NCI-H1105 (cell line): ENCODE measurements at regions not wholly inside any gene's neighbourhood (a gene's known extent, or its start where the extent isn't known, plus 50 kb on each side); places are given as distances from the start of the nearest gene placed in this dataset.
"Not testable (repeated sequence)": the region's sequence is repeated elsewhere in the genome, so short reads cannot be mapped to it uniquely, and the experiment has no call there.

Experiments
- DNase-seq: peaks from one replicate; lab custom pipeline; 2025; lab: John Stamatoyannopoulos, UW

DNA sequence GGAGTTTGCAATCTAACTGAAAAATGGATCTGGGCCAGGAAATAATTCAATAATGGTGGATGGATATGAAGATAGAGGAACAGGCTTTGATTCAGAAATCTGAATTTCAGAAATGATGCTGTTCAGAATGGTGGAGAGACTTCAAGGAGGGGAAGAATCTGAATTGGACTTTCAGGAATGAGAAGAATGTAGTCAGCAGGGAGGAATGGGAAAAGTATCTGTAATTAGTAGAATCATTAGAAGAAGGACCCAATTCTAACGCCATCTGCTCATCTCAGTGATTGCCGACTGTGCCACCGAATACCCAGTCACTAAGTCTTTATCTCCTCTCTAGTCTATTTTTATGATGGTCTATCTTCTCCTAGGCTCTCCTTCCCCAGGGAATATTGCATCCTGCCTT lies 363.2 kb downstream of the GALC start:
- DNase-seq: no peak

DNA sequence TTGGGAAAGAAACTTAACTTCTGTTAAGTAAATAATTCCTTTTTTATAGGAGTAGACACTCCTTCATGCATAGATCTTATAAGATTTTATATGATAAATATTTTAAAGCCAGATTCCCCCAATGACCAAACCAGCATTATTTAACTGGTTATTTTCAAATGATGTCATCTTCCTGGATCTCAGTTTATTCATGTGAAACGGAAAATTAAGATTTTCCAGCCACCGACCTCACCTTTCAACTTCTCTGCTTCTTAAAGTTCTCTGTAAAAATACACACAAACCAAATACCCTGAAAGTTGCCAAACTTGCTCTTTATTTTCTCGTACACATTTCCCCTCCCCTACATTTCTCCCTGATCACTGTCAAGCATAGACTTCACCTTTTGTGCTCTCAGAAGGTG lies 364.2 kb downstream of the GALC start:
- no peak for DNase-seq

DNA sequence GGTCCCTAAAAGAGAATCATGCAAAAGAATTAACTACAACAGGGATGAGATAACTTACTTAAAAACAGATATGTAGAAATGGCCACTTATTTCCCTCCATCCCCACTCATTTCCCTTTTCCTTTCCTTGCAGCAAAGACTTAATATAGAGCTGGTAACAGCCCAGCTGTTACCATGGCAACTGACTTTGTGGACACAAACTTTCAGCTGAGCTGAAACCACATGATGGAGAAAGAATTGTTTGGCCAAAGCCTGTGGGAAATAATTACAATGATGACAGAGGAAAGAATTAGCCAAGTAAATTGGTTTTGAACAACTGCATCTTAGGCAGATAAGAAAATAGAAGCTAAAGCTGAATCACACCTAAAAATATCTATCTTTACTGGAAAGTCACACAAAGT lies 364.9 kb downstream of the GALC start:
- peak; percentile 40 for DNase-seq

DNA sequence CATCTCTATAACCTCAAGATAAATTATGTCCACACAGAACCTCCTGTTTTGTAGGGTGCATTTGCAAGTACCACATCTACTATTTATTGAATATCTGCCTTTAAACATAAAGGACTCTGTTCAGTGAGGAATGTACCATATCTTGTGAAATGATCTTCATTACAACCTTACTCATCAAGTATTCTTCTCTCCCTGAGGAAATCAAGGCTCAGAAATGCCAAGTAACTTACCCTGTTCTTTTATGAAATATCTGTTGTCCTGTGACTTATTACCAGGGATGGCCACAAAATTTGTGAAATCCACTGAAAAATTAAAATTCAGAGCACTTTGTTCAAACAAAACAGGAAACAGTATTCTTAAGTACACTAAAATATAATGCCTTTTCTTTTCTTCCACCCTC lies 366.7 kb downstream of the GALC start:
- no peak for DNase-seq

DNA sequence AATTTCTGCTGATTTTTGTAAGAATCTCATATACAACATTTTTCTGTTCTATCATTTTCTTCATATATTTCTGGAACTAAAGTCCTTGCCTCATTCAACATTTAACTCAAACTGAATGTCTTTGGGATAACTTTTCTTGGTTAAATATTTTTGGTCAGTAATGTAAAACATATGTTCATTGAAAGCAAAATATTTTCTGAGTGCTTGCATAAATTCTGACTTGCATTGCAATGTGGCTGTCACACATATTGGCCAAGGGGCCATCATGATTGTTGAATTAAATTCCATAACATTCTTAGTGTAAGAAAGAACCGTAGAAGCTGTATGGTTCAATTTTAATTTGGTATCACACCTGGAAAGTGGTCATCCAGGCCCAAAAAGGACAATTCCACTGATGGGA lies 369.4 kb downstream of the GALC start:
- DNase-seq: no peak

DNA sequence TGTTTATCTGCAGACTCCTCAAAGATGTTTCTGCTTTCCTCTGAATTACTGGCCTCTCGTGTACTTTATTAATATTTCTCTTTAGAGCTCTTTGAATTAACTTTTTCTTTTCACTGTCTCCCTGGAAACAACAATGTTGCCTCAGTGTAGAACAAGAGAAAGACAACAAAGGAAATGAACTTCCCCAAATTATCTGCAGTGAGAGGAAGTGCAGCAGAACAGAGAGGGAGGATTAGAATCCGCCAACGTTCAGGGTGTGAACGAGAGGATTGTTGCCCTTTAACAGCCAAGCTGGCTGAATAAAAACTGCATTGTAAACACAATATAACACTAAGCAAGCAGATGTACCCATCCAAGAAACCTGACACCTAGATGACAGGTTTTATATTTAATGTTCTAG lies 375.9 kb downstream of the GALC start:
- no peak for DNase-seq

DNA sequence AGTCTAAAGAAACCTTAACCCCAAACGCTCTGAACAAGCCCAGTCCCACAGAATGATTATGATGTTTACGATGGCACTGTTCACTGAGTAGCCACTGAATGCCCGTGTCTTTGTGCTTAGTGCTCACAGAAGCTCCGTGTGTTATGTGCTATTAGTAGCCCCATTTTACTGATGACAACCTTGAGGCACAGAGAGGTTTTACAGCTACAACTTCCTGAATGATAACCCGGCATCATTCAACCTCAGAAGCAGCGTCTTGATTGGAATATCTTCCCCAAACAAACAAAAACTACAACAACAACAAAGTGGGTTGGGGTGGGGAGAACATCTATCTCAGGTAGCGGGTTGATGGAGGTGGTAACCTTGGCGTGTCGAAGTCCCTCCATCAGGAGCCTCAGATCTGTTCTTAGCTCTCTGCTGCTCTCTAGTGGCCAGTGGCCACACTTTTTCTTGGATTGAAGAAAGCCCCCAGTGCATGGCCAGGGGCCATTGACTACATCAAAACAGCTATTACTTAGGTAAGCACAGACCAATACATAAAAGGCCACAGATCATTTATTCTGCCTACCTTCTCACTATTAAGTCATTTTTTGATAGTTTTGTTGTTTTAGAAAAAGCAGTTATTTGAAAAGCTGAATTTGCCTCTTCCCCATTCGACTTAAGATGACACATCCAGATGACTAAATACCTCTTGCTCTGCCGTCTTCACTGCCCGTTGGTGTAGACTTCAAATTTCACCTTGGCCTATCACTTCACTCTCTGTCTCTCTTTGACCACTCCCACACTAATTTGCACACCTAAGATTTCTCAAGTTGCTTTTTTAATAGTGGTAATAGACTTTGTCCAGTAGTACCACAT lies 376.9 kb downstream of the GALC start:
- DNase-seq: peak; percentile 47

DNA sequence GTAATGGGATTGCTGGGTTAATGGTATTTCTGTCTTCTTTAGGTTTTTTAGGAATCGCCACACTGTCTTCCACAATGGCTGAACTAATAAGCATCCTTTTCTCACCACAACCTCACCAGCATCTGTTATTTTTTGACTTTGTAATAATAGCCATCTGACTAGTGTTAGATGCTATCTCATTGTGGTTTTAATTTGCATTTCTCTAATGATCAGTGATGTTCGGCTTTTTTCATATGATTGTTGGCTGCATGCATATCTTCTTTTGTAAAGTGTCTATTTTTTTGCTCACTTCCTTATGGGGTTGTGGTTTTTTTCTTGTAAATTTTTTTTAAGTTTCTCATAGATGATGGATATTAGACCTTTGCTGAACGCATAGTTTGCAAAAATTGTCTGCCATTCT lies 377.9 kb downstream of the GALC start:
- no peak for DNase-seq

DNA sequence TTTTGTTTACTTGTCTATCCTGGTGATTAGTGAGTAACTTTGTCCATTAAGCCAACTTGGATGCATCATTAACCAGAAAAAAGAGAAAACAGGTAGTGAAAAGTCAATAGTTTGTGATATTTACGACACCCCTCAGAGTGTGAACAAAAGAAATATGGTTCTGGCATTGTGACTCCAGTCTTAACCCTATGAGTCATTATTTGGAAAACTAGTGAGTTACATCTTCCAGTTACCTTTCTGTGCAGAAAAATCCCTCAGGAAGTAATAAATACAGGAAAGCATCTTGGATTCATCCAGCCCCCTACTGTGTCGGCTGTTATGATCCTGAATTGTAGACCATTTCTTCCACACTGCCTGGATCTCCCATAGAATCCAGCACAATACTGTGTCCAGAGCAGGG lies 379.1 kb downstream of the GALC start:
- DNase-seq: no peak

DNA sequence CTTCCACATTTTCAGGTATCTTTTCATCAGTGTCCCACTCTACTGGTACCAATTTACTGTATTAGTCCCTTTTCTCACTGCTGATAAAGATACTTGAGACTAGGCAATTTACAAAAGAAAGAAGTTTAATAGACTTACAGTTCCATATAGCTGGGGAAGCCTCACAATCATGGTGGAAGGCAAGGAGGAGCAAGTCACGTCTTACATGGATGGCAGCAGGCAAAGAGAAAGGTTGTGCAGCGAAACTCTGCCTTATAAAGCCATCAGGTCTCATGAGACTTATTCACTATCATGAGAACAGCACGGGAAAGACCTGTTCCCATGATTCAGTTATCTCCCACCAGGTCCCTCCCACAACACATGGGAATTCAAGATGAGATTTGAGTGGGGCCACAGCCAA lies 385.9 kb downstream of the GALC start:
- not testable (repeated sequence) for DNase-seq

DNA sequence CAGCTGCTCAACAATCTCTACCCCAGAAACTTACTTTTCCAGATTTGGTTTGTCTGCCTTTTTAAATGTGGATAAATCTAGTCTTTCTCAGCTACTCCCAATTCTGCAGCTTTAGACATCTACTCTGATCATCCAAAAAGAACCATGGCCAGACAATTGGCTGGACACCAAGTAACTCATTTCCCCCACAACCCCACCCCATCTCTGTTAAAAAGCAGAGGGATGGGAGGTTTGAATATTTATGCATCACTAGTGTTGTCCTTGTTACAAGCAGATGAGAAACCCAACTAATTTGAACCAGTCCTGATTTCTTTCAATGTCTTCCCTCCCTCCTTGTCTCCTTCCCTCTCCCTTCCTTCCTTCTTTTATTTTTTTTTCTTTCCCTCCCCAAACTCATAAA lies 391.9 kb downstream of the GALC start:
- no peak for DNase-seq

DNA sequence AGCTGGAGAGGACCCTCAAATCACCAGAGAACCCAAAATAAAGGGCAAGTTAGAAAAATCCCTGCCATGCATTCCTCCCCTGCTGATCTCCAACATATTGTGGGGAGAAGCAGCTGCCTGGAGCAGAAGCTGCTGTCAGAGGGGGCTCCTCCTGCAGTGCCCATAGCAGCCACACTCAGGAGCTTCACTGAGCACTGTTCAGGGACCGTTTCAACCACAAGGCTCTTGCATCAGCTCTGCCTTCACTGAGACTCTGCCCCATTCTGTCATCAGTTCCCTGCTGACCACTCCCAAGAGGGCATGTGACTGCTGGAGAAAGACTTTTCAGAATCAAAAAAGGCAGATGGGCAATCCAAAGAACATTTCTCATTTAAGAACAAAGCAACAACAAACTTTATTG lies 392.7 kb downstream of the GALC start:
- DNase-seq: no peak

DNA sequence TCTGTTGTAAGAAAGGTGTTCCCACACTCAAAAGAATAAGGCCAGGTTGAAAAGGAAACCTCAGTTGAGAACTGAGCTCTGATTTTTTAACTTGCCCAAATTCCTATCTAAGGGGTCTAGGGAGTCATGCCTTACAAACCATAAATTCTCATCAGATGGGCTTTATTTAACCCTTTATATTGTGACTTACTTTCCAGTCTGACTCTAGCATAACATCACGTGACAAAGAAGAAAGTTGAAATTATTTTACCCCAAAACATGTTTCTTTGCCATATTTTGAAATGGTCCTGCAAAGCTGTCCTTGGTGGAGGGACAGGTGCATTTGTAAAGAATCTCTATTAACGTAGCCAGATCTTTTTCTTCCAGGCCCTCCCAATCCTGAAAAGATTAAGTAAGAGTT lies 411.7 kb downstream of the GALC start:
- DNase-seq: no peak

DNA sequence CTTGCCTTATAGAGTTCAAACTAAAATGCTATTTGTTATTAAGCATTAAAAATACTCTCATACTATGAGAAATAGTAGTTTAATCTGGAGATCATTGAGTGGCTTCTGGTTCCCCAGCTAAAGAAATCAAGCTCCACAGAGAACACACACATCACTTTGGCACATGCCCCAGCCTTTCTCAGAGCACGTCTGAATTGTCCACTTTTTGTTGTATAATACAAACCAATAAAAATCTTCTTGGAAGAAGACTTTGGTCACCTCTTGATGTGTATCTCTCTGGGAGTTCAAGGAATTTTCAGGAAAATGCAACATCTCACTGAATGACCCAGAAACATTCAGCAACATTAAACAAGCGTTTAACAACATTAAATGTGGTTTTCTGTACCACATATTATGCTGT lies 413.9 kb downstream of the GALC start:
- no peak for DNase-seq

DNA sequence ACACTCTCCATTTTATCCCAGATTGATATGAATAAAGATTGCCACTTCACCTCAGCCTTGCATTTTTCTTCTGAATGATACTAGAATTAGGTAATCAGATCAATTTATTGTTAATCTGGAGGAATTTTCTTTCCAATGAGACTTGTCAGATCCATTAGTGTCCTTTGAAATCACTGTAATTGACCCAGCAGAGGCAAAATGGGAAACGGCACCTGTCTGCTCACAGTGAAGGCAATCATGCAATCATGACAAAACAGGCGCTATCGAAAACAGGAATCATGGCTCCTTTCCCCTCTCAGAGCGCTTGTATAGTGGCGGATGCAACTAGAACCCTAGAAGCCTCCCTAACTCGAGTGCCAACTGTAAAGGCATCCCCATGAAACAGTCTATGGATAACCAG lies 417.6 kb downstream of the GALC start:
- DNase-seq: no peak

DNA sequence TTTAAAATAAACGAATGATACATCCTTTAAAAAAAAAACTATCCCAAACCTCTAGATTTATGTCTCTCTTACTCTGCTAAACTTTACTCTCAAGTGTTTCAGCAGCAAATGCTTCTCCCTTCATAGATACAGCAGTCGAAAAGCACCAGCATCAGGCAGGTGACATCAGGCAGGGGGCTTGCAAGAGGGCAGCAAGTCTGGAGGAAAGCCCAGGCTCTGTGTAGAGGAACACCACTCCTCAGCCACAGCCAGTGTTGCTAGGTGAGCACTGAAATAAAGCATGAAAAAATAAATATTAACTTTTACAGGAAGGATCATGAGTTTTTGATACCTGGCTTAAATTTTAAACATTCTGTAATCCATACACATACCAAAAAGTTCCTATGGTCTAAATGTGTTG lies 419.4 kb downstream of the GALC start:
- no peak for DNase-seq

DNA sequence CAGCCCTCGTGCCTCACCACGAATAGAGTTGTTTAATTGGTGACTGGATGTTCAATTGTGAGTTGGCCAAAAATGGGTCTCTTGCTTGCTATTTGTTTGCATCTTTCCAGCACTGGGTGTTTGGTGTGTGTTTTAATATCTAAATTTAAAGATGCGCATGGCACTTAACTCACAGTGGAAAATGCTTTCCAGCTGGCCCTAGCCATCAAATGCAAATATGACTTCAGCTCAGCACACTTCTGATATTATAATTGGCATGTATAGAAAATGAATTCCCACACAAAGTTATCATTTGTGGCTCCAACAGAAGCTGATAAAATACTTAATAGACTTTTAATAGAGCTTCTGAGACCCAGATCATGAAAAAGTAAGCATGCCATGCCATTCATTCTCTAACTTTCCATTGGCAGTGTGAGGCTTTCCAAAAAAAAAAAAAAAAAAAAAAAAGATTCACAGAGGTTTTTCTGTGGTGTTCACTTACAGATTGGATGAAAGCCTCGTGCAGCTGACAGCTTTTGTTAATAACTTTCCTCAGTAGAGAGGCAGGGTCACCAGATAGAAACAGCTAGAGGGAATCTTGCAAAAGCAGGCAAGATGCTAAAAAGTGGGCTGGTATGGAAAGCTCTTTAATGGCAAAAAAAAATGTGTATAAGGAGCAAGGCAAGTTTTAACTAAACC lies 425.2 kb downstream of the GALC start:
- no peak for DNase-seq

DNA sequence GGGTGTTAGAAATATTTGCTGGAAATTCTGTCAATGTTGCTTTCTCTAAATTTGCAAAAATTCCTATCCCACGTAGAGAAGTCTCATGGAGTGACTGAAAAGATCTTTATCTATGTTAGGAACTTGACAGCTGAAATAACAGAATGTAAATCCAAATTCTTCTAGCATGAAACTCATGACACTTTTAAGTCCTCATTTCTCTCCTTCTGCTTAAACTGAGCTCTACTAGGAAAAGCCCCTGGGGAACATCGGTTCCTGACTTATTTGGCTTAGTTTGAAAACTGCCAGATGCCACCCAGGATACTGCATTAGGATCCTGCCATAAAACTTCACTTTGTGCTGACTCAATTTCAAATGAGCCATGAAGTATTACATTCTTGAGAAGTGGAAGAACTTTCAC lies 426.0 kb downstream of the GALC start:
- DNase-seq: no peak

DNA sequence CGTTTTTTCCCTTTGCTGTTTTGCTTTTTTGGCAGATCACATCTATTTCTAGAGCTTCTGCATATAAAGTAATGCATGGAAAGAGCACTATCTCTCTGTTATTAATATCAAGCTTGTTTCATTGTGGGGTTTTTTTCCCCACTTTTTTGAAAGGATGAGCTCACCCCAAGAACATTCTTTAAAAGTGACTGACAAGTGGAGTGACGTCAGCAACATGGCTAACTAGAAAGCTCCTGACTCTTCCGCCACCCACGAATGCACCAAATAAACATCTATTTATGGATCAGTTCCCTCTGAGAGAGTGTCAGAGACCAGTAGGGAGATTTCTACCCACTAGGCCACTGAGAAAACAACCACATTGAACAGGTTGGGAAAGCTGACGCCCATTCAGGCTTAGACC lies 445.4 kb downstream of the GALC start:
- DNase-seq: no peak

DNA sequence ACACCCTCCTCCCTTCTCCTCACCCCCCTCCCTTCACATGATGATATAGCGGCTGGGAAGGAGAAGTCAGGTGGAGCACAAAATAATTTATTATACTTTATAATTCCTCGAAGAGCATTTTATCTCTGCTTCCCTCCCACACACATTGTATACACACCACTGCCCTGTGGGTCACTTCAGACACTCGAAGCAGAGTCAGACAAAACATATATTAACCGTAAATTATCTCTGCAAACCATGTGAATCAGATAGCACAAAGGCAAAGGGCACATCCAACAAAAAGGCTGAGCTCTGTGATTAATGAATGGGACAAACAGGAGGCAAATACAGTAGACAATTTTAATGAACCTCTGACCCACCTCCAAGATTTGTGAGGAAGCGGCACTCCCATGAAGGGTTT lies 450.7 kb downstream of the GALC start:
- DNase-seq: no peak

DNA sequence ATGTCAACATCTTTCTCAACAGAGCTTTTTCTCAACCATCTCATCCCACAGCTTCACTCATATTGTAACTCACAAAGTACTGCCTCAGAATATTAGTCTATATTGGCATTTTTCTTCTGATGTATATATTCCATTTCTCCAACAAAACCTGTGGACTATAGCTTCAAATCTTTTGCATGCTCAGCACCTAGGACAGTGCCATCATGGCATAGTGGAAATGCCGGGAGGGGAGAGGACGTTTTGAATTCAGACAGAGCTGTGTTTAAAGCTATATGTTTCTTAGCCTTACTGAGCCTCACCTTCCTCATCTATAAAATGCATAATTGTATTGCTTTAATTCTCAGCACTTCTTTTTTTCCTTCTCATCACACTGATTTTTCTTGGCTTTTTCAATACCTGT lies 452.6 kb downstream of the GALC start:
- no peak for DNase-seq

DNA sequence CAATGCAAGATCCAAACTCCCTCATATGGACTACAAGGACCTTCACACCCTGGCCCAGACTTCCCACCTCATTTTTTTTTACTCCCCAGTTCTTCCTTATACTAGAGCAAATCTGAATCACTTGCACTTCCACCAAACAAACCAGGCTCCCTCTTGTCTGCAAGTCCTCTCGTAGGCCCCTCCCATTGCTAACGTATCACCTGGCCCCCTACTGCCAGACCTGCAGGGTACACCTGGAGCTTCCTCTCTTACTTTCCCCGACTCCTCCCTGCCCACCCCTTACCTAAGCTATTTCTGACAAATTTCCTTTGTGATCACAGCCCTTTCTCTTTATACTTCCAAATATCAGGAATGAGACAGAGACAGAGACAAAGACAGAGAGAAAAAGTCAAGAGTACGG lies 463.9 kb downstream of the GALC start:
- no peak for DNase-seq

DNA sequence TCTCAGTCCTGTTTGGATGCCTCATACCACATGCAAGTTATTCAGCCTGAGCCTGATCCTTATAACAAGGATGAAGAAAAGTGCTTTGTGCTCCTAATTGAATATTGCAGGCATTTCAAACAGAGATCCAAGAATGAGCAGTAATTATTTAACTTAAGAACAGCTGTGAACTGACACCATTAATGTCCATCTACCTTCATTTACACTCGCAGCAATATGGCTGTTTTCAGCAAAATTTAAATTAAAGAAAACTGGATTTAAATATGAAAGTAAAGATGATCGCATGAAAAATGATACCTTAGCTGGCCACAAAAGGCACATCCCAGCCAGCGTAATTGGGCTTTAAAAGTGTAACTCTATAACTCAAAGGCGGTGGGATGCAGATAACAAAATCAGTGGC lies 466.3 kb downstream of the GALC start:
- no peak for DNase-seq

DNA sequence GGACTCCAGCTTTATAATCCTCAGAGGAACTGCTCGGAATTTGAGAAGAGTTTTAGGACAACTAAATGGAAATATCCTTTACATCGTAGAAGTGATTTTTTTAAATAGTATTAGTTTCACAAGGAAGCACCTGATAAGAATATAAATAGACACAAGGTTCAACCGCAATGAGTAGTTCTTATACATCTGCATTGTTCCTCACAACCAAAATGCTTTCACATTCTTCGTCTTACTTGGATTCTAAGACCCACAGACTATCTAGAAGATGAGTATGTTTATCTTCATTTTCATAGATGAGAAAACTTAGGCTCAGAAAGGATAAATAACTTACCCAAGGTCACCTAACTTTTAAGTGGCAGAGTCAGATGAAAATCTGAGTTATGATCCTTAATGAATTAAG lies 469.0 kb downstream of the GALC start:
- no peak for DNase-seq
